ENCODE measurements at regions not wholly inside any gene's neighbourhood (a gene's known extent, or its start where the extent isn't known, plus 50 kb on each side); places are given as distances from the start of the nearest gene placed in this dataset.
"Not testable (repeated sequence)": the region's sequence is repeated elsewhere in the genome, so short reads cannot be mapped to it uniquely, and the experiment has no call there.

DNA sequence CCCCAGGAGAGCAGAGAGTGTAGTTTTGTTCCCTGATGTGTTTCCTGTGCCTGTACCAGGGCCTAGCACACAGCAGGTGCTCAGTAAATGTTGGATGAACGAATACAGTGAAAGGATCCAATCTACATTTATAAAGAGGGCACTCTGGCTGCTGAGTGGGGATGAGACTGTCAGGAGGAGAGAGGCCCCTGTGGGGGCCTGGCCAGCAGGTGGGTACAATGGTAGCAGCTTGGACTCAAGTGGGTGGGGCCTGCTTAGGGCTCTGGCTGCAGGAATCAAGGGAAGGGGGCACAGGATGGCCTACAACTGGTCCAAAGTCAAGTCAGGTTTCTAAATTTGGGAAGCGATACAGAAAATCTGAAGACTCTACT, 156.6 kb upstream of the GRK3 start:
- H3K4me1 Mint-ChIP-seq = peaks cover 23% of the 10 kb centered on the region
- no peaks in the 10 kb centered on the region for H3K9me3 Mint-ChIP-seq
- no peak for DNase-seq (ENCODE audit: low spot score in 2 of 2, unreplicated experiment in 2 of 2)
- peak overlapping the region; percentile 37 for H3K4me3 Mint-ChIP-seq
- no peak for TF ChIP-seq CTCF (IDR thresholded peaks at IDR 0.05; ENCODE audit: unreplicated experiment)
- peaks cover 1% of the 10 kb centered on the region for H3K27me3 Mint-ChIP-seq (ENCODE audit: low read depth)
- no peak overlapping the region for H3K27ac Mint-ChIP-seq
- H3K36me3 Mint-ChIP-seq = no peaks in the 10 kb centered on the region

- TF ChIP-seq CTCF (IDR thresholded peaks at IDR 0.05; ENCODE audit: unreplicated experiment) = no peak
- H3K9me3 Mint-ChIP-seq = peaks cover 3% of the 10 kb centered on the region
- peaks cover 10% of the 10 kb centered on the region for H3K4me1 Mint-ChIP-seq
- H3K36me3 Mint-ChIP-seq = no peaks in the 10 kb centered on the region
- H3K27ac Mint-ChIP-seq = no peak overlapping the region
- H3K27me3 Mint-ChIP-seq (ENCODE audit: low read depth) = peaks cover 5% of the 10 kb centered on the region
- DNase-seq (ENCODE audit: low spot score in 2 of 2, unreplicated experiment in 2 of 2) = no peak
- no peak overlapping the region for H3K4me3 Mint-ChIP-seq
Observed at GRCh38 chr22:25409240-25409639, 155.2 kb upstream of the GRK3 start.

DNA sequence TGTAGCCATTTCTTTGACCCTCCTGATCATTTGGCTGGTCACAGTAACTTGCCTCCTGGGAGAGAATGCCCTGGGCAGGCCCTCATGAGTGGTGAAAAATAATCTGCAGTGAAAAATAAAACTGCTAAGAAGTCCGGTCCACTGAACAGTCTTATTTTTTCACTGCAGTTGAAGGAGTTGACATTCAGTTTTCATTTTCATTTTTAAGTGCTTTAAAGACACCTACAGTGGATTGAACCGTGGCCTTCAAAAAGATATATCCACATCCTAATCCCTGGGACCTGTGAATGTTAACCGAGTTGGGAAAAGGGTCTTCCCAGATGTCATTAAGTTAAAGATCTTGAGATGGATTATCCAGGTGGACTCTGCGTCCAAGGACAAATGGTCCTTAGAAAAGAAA, 153.6 kb upstream of the GRK3 start:
- Mint-ChIP-seq H3K9me3 (peaks cover 3% of the 10 kb centered on the region), H3K27ac (no peak overlapping the region), H3K36me3 (no peaks in the 10 kb centered on the region), H3K27me3 (ENCODE audit: low read depth) (peaks cover 15% of the 10 kb centered on the region), H3K4me1 (peaks cover 6% of the 10 kb centered on the region), H3K4me3 (no peak overlapping the region)
- no peak for DNase-seq (ENCODE audit: low spot score in 2 of 2, unreplicated experiment in 2 of 2)
- no peak for TF ChIP-seq CTCF (IDR thresholded peaks at IDR 0.05; ENCODE audit: unreplicated experiment)

DNA sequence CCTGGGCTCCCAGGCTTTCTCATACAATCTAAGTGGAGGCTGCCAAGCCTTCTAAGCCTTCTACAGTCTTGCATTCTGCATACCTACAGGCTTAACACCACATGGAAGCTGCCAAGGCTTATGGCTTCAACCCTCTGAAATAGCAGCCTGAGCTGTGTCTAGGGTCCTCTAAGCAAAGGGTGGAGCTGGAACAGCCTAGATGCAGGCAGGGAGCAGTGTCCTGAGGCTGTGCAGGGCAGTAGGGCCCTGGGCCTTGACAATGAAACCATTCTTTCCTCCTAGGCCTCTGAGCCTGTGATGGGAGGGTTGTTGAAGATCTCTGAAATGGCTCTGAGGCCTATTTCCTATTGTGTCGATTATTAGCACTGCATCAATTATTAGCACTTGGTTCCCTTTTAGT, 150.9 kb upstream of the GRK3 start:
- Mint-ChIP-seq H3K27me3 (ENCODE audit: low read depth) (peaks cover 39% of the 10 kb centered on the region), H3K4me1 (no peaks in the 10 kb centered on the region), H3K36me3 (no peaks in the 10 kb centered on the region), H3K27ac (no peak overlapping the region), H3K4me3 (no peak overlapping the region), H3K9me3 (peaks cover 3% of the 10 kb centered on the region)
- DNase-seq (ENCODE audit: low spot score in 2 of 2, unreplicated experiment in 2 of 2) = no peak
- no peak for TF ChIP-seq CTCF (IDR thresholded peaks at IDR 0.05; ENCODE audit: unreplicated experiment)

- H3K4me1 Mint-ChIP-seq = peaks cover 10% of the 10 kb centered on the region
- H3K27me3 Mint-ChIP-seq (ENCODE audit: low read depth) = peaks cover 58% of the 10 kb centered on the region
- H3K4me3 Mint-ChIP-seq; H3K27ac Mint-ChIP-seq; H3K9me3 Mint-ChIP-seq; DNase-seq (ENCODE audit: low spot score in 2 of 2, unreplicated experiment in 2 of 2); H3K36me3 Mint-ChIP-seq: not testable (repeated sequence)
Observed at GRCh38 chr22:25415731-25416130, 148.7 kb upstream of the GRK3 start.

- not testable (repeated sequence) for H3K4me3 Mint-ChIP-seq; H3K36me3 Mint-ChIP-seq; H3K9me3 Mint-ChIP-seq; H3K27ac Mint-ChIP-seq; DNase-seq (ENCODE audit: low spot score in 2 of 2, unreplicated experiment in 2 of 2)
- Mint-ChIP-seq H3K4me1 (peaks cover 15% of the 10 kb centered on the region), H3K27me3 (ENCODE audit: low read depth) (peaks cover 72% of the 10 kb centered on the region)
Observed at GRCh38 chr22:25417826-25418225, 146.6 kb upstream of the GRK3 start.
